ENCODE measurements at regions not wholly inside any gene's neighbourhood (a gene's known extent, or its start where the extent isn't known, plus 50 kb on each side); places are given as distances from the start of the nearest gene placed in this dataset.

DNA sequence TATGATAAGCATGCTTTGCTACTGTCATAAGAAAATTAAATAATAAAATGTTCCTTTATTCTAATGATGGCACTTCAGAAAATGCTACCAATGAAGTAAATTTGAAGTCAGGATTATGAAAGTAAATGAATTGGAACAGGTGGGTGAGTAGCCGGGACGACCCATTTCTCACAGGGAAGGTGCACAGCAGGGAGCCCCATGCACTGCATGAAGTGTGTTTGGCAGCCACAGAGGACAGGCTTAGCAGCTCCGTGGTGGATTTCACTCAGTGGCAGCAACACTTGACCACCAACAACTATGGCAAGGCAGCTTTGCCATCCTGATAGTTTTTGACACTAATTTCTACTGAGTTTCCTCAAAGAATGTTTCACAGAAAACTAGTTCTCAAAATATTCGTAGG, 146.3 kb downstream of the ATL2 start:
- TF ChIP-seq, protein P1, sequence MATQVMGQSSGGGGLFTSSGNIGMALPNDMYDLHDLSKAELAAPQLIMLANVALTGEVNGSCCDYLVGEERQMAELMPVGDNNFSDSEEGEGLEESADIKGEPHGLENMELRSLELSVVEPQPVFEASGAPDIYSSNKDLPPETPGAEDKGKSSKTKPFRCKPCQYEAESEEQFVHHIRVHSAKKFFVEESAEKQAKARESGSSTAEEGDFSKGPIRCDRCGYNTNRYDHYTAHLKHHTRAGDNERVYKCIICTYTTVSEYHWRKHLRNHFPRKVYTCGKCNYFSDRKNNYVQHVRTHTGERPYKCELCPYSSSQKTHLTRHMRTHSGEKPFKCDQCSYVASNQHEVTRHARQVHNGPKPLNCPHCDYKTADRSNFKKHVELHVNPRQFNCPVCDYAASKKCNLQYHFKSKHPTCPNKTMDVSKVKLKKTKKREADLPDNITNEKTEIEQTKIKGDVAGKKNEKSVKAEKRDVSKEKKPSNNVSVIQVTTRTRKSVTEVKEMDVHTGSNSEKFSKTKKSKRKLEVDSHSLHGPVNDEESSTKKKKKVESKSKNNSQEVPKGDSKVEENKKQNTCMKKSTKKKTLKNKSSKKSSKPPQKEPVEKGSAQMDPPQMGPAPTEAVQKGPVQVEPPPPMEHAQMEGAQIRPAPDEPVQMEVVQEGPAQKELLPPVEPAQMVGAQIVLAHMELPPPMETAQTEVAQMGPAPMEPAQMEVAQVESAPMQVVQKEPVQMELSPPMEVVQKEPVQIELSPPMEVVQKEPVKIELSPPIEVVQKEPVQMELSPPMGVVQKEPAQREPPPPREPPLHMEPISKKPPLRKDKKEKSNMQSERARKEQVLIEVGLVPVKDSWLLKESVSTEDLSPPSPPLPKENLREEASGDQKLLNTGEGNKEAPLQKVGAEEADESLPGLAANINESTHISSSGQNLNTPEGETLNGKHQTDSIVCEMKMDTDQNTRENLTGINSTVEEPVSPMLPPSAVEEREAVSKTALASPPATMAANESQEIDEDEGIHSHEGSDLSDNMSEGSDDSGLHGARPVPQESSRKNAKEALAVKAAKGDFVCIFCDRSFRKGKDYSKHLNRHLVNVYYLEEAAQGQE (IDR thresholded peaks at IDR 0.05; ENCODE audit: insufficient read depth in 1 of 2, low read depth in 2 of 2, low read length in 2 of 2) = no peak
- TF ChIP-seq SIN3A (IDR thresholded peaks at IDR 0.05; ENCODE audit: borderline replicate concordance, insufficient read depth, low read length) (no peak), TAF1 (IDR thresholded peaks at IDR 0.05; ENCODE audit: borderline replicate concordance, insufficient read depth, low read length) (no peak), POLR2AphosphoS5 (IDR thresholded peaks at IDR 0.05; ENCODE audit: low read depth, low read length) (no peak), FOXP2 (optimal IDR thresholded peaks at IDR 0.05; ENCODE audit: borderline replicate concordance, extremely low read depth, extremely low read length, insufficient read depth) (no peak)

DNA sequence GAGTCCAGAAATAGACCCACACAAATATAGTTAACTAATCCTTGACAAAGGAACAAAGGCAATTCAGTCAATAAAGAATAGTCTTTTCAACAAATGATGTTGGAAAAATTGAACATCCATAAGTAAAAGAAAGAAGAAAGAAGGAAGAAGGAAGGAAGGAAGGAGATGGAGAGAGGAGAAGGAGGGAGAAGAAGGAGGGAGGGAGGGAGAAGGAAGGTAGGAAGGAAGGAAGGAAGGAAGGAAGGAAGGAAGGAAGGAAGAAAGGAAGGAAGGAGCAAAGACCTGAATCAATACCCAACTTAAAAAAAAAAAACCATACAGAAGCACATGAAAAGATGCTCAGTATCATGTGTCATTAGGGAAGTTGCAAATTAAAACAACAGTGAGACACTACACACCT, 148.3 kb downstream of the ATL2 start:
- TF ChIP-seq, protein P1 (IDR thresholded peaks at IDR 0.05; ENCODE audit: insufficient read depth in 1 of 2, low read depth in 2 of 2, low read length in 2 of 2) = no peak

DNA sequence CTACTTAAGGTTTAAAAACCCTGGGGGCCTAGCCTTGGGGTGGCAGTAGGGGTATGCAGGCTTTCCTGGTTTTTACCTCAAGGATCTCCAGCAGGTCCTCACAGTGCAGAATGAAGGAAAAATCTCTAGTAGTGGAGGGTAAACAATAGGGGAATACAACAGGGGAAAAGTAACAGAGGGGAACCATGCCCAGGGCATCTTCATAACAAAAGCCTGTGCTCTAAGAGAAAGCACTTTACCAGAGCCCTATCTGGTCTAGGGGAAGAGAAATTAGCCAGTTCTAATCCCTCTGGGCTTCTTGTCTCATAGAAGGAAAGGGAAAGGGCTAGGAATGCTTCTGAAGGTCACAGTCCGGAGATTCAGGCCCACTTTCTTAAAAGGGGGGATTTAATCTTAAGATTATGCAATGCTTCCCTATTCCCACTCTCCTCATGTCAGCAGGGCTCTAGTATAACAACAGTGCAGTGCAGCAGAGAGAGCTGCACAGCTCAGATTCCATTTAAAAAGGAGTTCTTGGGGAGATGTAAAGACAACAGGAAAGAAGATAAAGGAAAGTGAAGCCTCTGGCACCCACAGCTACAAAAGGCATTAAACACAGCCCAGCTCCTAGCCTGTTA, 149.0 kb upstream of the CYP1B1 start:
- TF ChIP-seq FOXP2 (optimal IDR thresholded peaks at IDR 0.05; ENCODE audit: borderline replicate concordance, extremely low read depth, extremely low read length, insufficient read depth) (no peak), SIN3A (IDR thresholded peaks at IDR 0.05; ENCODE audit: borderline replicate concordance, insufficient read depth, low read length) (no peak), POLR2AphosphoS5 (IDR thresholded peaks at IDR 0.05; ENCODE audit: low read depth, low read length) (no peak), TAF1 (IDR thresholded peaks at IDR 0.05; ENCODE audit: borderline replicate concordance, insufficient read depth, low read length) (no peak)
- TF ChIP-seq, protein P1 (IDR thresholded peaks at IDR 0.05; ENCODE audit: insufficient read depth in 1 of 2, low read depth in 2 of 2, low read length in 2 of 2) = no peak

DNA sequence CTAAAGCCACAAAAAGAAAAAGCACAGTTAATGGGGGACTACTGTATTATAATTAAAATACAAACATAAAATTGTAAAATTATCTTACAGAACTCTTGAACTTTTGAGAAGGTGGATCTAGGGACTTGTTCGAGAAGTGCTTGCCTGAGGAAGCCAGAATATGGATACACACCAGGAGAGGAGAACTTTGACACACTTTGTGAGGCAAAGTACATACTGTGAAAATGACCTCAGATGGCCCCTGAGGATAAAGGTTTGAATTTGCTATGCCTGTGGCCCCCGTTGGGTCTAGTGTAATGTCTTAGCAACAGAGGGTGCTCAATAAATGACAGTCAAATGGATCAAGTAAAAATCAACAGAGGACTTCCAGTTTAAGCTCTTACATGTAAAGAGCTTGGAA, 148.2 kb upstream of the CYP1B1 start:
- no peak for TF ChIP-seq FOXP2 (optimal IDR thresholded peaks at IDR 0.05; ENCODE audit: borderline replicate concordance, extremely low read depth, extremely low read length, insufficient read depth)
- no peak for TF ChIP-seq POLR2AphosphoS5 (IDR thresholded peaks at IDR 0.05; ENCODE audit: low read depth, low read length)
- TF ChIP-seq, protein P1 (IDR thresholded peaks at IDR 0.05; ENCODE audit: insufficient read depth in 1 of 2, low read depth in 2 of 2, low read length in 2 of 2) = no peak
- TF ChIP-seq SIN3A (IDR thresholded peaks at IDR 0.05; ENCODE audit: borderline replicate concordance, insufficient read depth, low read length) = no peak
- TF ChIP-seq TAF1 (IDR thresholded peaks at IDR 0.05; ENCODE audit: borderline replicate concordance, insufficient read depth, low read length) = no peak

DNA sequence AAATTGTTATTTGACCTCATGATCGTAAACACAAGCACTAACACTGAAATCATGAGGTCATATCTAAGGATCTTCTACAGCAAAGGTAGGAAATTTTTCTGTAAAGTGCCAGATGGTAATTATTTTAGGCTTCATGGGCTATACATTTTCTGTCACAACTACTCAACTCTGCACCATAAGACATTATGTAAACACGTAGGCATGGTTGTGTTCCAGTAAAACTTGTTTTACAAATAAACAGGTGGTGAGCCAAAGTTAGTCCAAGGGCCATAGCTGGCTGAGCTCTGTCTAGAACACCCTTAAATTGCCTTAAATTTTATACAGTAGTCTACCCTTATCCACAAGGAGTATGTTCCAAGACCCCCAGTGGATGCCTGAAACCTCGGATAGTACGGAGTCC, 147.3 kb upstream of the CYP1B1 start:
- TF ChIP-seq TAF1 (IDR thresholded peaks at IDR 0.05; ENCODE audit: borderline replicate concordance, insufficient read depth, low read length) (no peak), FOXP2 (optimal IDR thresholded peaks at IDR 0.05; ENCODE audit: borderline replicate concordance, extremely low read depth, extremely low read length, insufficient read depth) (no peak), POLR2AphosphoS5 (IDR thresholded peaks at IDR 0.05; ENCODE audit: low read depth, low read length) (no peak), SIN3A (IDR thresholded peaks at IDR 0.05; ENCODE audit: borderline replicate concordance, insufficient read depth, low read length) (no peak)
- TF ChIP-seq, protein P1 (IDR thresholded peaks at IDR 0.05; ENCODE audit: insufficient read depth in 1 of 2, low read depth in 2 of 2, low read length in 2 of 2) = no peak

Measured in PFSK-1 (cell line).